ENCODE measurements at regions not wholly inside any gene's neighbourhood (a gene's known extent, or its start where the extent isn't known, plus 50 kb on each side); places are given as distances from the start of the nearest gene placed in this dataset.
"Not testable (repeated sequence)": the region's sequence is repeated elsewhere in the genome, so short reads cannot be mapped to it uniquely, and the experiment has no call there.

GRCh38 chr3:94647131-94647530 lies 584.3 kb downstream of the NSUN3 start:
- no peaks in the 10 kb centered on the region for H3K79me2 ChIP-seq (replicated peaks; ENCODE audit: insufficient read depth)
- H3K27ac ChIP-seq (ENCODE audit: low read depth): no peak overlapping the region
- no peak for ATAC-seq
- no peak overlapping the region for H3K4me3 ChIP-seq
- no peaks in the 10 kb centered on the region for H4K20me1 ChIP-seq (replicated peaks; ENCODE audit: insufficient read depth)
- Mint-ChIP-seq H3K9me3 (peaks cover 34% of the 10 kb centered on the region), H3K27me3 (ENCODE audit: insufficient read depth, low read depth, poor library complexity) (peaks cover 3% of the 10 kb centered on the region), H3K4me3 (no peak overlapping the region), H3K36me3 (ENCODE audit: low read depth) (peaks cover 27% of the 10 kb centered on the region), H3K27ac (no peak overlapping the region), H3K4me1 (peaks cover 10% of the 10 kb centered on the region; the same call in 2 of the 3 replicates)
- no peak overlapping the region for H3K4me2 ChIP-seq
- no peak for TF ChIP-seq NANOG (IDR thresholded peaks at IDR 0.05; ENCODE audit: borderline replicate concordance)
- H3K36me3 ChIP-seq (ENCODE audit: insufficient read depth): no peaks in the 10 kb centered on the region
- no peaks in the 10 kb centered on the region for H3K27me3 ChIP-seq (ENCODE audit: insufficient read depth)
- H3K9me2 ChIP-seq (ENCODE audit: insufficient read depth): peaks cover 13% of the 10 kb centered on the region
- H2AFZ ChIP-seq: no peak overlapping the region
- H3F3A ChIP-seq (replicated peaks; ENCODE audit: low read depth): no peaks in the 10 kb centered on the region
- H3K4me1 ChIP-seq (ENCODE audit: insufficient read depth): no peaks in the 10 kb centered on the region
- DNase-seq (ENCODE audit: low spot score): no peak

GRCh38 chr3:94648270-94649180 lies 585.7 kb downstream of the NSUN3 start:
- H3K27me3 Mint-ChIP-seq (ENCODE audit: insufficient read depth, low read depth, poor library complexity); H3K4me3 ChIP-seq; H4K20me1 ChIP-seq (replicated peaks; ENCODE audit: insufficient read depth); ATAC-seq; H3K4me1 ChIP-seq (ENCODE audit: insufficient read depth); H3F3A ChIP-seq (replicated peaks; ENCODE audit: low read depth); H3K4me3 Mint-ChIP-seq; H3K27me3 ChIP-seq (ENCODE audit: insufficient read depth); H3K4me1 Mint-ChIP-seq; H3K27ac ChIP-seq (ENCODE audit: low read depth); DNase-seq (ENCODE audit: low spot score); H2AFZ ChIP-seq; H3K4me2 ChIP-seq; H3K27ac Mint-ChIP-seq; H3K36me3 ChIP-seq (ENCODE audit: insufficient read depth); H3K79me2 ChIP-seq (replicated peaks; ENCODE audit: insufficient read depth): not testable (repeated sequence)
- Mint-ChIP-seq H3K9me3 (peaks cover 23% of the 10 kb centered on the region), H3K36me3 (ENCODE audit: low read depth) (peaks cover 16% of the 10 kb centered on the region)
- H3K9me2 ChIP-seq (ENCODE audit: insufficient read depth): peaks cover 17% of the 10 kb centered on the region; the same call in 1 of the 2 replicates

GRCh38 chr3:94654096-94654495 lies 591.2 kb downstream of the NSUN3 start:
- H3K27ac Mint-ChIP-seq: no peak overlapping the region
- Histone ChIP-seq H3K27me3 (ENCODE audit: insufficient read depth) (no peaks in the 10 kb centered on the region), H3K4me3 (no peak overlapping the region), H3K9me2 (ENCODE audit: insufficient read depth) (peaks cover 22% of the 10 kb centered on the region; the same call in 1 of the 2 replicates), H3K4me1 (ENCODE audit: insufficient read depth) (no peaks in the 10 kb centered on the region), H3K79me2 (replicated peaks; ENCODE audit: insufficient read depth) (no peaks in the 10 kb centered on the region), H3K4me2 (no peak overlapping the region), H2AFZ (no peak overlapping the region), H4K20me1 (replicated peaks; ENCODE audit: insufficient read depth) (no peaks in the 10 kb centered on the region), H3K27ac (ENCODE audit: low read depth) (no peak overlapping the region), H3F3A (replicated peaks; ENCODE audit: low read depth) (no peaks in the 10 kb centered on the region), H3K36me3 (ENCODE audit: insufficient read depth) (no peaks in the 10 kb centered on the region)
- no peaks in the 10 kb centered on the region for H3K27me3 Mint-ChIP-seq (ENCODE audit: insufficient read depth, low read depth, poor library complexity)
- H3K4me3 Mint-ChIP-seq: no peak overlapping the region
- no peak for DNase-seq (ENCODE audit: low spot score)
- H3K36me3 Mint-ChIP-seq (ENCODE audit: low read depth): no peaks in the 10 kb centered on the region; the same call in 1 of the 3 replicates
- no peaks in the 10 kb centered on the region for H3K4me1 Mint-ChIP-seq
- ATAC-seq: no peak
- peaks cover 3% of the 10 kb centered on the region; the same call in 1 of the 3 replicates for H3K9me3 Mint-ChIP-seq
- TF ChIP-seq, protein P1, sequence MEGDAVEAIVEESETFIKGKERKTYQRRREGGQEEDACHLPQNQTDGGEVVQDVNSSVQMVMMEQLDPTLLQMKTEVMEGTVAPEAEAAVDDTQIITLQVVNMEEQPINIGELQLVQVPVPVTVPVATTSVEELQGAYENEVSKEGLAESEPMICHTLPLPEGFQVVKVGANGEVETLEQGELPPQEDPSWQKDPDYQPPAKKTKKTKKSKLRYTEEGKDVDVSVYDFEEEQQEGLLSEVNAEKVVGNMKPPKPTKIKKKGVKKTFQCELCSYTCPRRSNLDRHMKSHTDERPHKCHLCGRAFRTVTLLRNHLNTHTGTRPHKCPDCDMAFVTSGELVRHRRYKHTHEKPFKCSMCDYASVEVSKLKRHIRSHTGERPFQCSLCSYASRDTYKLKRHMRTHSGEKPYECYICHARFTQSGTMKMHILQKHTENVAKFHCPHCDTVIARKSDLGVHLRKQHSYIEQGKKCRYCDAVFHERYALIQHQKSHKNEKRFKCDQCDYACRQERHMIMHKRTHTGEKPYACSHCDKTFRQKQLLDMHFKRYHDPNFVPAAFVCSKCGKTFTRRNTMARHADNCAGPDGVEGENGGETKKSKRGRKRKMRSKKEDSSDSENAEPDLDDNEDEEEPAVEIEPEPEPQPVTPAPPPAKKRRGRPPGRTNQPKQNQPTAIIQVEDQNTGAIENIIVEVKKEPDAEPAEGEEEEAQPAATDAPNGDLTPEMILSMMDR (conservative IDR thresholded peaks at IDR 0.05; ENCODE audit: low read depth in 2 of 2): no peak
- no peak for TF ChIP-seq NANOG (IDR thresholded peaks at IDR 0.05; ENCODE audit: borderline replicate concordance)
- TF ChIP-seq POLR2AphosphoS5 (IDR thresholded peaks at IDR 0.05; ENCODE audit: low read depth): no peak
- TF ChIP-seq ZNF114 (CRISPR knock-in tag; IDR thresholded peaks at IDR 0.05): no peak
- TF ChIP-seq, protein P2, sequence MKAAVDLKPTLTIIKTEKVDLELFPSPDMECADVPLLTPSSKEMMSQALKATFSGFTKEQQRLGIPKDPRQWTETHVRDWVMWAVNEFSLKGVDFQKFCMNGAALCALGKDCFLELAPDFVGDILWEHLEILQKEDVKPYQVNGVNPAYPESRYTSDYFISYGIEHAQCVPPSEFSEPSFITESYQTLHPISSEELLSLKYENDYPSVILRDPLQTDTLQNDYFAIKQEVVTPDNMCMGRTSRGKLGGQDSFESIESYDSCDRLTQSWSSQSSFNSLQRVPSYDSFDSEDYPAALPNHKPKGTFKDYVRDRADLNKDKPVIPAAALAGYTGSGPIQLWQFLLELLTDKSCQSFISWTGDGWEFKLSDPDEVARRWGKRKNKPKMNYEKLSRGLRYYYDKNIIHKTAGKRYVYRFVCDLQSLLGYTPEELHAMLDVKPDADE (IDR thresholded peaks at IDR 0.05): no peak
- no peak for TF ChIP-seq REST (IDR thresholded peaks at IDR 0.05; ENCODE audit: unreplicated experiment)
- TF ChIP-seq CREB1 (CRISPR knock-in tag; IDR thresholded peaks at IDR 0.05; ENCODE audit: low read depth): no peak

Measured in GM23338 (cell line).